ENCODE measurements at regions not wholly inside any gene's neighbourhood (a gene's known extent, or its start where the extent isn't known, plus 50 kb on each side); places are given as distances from the start of the nearest gene placed in this dataset.

DNA sequence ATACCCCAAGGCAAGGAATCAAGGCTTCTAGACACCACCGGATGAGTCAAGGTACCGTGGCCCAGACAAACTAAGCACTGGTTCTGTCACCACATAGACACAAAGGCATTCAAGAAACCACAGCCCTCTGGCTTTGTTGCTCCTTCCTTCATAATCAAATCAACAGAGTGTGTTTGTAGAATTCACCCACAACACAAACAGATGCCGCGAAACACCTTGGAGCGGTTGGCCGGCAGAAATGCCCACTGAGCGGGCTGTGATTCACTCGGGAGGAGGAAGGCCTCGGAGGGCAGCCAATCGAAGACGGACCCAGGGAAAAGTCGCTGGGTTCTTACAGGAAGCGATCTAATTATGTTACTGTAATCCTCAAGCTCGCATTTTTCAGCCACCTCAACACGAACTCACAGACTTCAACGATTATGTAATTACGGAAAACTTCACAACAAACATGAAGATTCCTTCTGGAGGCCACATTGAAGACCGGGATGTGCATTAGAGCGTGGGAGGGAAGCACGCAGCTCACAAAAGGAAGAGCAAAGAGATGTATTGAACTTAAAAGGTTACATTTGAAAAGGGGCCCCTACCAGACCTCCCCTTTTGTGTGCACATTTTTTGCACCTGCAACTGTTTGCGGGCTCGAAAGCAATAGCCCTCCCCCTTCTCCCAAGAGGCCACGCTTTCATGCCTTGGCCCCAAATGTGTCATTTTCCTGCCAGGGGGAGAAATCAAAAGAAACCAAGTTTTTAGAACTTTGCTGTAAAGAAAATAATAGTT lies 184.7 kb upstream of the PREP start:
- H3K36me3 ChIP-seq (ENCODE audit: control insufficient read depth in 4 of 4, insufficient read depth in 3 of 4, low read depth in 1 of 4, low read length in 3 of 4) = no peaks in the 10 kb centered on the region
- 87% methylated on average over 23 of the region's 23 CpGs for WGBS
- H3K4me3 ChIP-seq (ENCODE audit: low read depth in 1 of 3, low read length in 3 of 3) = no peak overlapping the region
- H3K4me1 ChIP-seq (ENCODE audit: control insufficient read depth in 4 of 4, insufficient read depth in 4 of 4, low read length in 3 of 4) = no peaks in the 10 kb centered on the region
- no peak overlapping the region for H3K27ac ChIP-seq (ENCODE audit: low read depth in 1 of 2, low read length in 2 of 2)
- TF ChIP-seq, protein P1, sequence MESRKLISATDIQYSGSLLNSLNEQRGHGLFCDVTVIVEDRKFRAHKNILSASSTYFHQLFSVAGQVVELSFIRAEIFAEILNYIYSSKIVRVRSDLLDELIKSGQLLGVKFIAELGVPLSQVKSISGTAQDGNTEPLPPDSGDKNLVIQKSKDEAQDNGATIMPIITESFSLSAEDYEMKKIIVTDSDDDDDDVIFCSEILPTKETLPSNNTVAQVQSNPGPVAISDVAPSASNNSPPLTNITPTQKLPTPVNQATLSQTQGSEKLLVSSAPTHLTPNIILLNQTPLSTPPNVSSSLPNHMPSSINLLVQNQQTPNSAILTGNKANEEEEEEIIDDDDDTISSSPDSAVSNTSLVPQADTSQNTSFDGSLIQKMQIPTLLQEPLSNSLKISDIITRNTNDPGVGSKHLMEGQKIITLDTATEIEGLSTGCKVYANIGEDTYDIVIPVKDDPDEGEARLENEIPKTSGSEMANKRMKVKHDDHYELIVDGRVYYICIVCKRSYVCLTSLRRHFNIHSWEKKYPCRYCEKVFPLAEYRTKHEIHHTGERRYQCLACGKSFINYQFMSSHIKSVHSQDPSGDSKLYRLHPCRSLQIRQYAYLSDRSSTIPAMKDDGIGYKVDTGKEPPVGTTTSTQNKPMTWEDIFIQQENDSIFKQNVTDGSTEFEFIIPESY (IDR thresholded peaks at IDR 0.05) = no peak
- no peak for TF ChIP-seq RXRA (IDR thresholded peaks at IDR 0.05)
- no peak for TF ChIP-seq HNF4A (conservative IDR thresholded peaks at IDR 0.05)
- TF ChIP-seq CTCF (IDR thresholded peaks at IDR 0.05; ENCODE audit: low read depth, low read length, missing input control) = no peak
- TF ChIP-seq HNF4G (IDR thresholded peaks at IDR 0.05) = no peak
- TF ChIP-seq GABPA (IDR thresholded peaks at IDR 0.05 in 1 of 2, conservative IDR thresholded peaks at IDR 0.05 in 1 of 2) = no peak
- no peak for TF ChIP-seq TAF1 (conservative IDR thresholded peaks at IDR 0.05)
- TF ChIP-seq SP1 (IDR thresholded peaks at IDR 0.05) = no peak
- TF ChIP-seq FOXA1 (IDR thresholded peaks at IDR 0.05) = no peak
- no peak for TF ChIP-seq EGR1 (IDR thresholded peaks at IDR 0.05; ENCODE audit: low read depth in 2 of 2)
- no peak for TF ChIP-seq NR2F2 (IDR thresholded peaks at IDR 0.05)
- TF ChIP-seq, protein P2, sequence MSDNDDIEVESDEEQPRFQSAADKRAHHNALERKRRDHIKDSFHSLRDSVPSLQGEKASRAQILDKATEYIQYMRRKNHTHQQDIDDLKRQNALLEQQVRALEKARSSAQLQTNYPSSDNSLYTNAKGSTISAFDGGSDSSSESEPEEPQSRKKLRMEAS (IDR thresholded peaks at IDR 0.05) = no peak
- no peak for TF ChIP-seq YY1 (IDR thresholded peaks at IDR 0.05)
- TF ChIP-seq, protein P3, sequence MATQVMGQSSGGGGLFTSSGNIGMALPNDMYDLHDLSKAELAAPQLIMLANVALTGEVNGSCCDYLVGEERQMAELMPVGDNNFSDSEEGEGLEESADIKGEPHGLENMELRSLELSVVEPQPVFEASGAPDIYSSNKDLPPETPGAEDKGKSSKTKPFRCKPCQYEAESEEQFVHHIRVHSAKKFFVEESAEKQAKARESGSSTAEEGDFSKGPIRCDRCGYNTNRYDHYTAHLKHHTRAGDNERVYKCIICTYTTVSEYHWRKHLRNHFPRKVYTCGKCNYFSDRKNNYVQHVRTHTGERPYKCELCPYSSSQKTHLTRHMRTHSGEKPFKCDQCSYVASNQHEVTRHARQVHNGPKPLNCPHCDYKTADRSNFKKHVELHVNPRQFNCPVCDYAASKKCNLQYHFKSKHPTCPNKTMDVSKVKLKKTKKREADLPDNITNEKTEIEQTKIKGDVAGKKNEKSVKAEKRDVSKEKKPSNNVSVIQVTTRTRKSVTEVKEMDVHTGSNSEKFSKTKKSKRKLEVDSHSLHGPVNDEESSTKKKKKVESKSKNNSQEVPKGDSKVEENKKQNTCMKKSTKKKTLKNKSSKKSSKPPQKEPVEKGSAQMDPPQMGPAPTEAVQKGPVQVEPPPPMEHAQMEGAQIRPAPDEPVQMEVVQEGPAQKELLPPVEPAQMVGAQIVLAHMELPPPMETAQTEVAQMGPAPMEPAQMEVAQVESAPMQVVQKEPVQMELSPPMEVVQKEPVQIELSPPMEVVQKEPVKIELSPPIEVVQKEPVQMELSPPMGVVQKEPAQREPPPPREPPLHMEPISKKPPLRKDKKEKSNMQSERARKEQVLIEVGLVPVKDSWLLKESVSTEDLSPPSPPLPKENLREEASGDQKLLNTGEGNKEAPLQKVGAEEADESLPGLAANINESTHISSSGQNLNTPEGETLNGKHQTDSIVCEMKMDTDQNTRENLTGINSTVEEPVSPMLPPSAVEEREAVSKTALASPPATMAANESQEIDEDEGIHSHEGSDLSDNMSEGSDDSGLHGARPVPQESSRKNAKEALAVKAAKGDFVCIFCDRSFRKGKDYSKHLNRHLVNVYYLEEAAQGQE (IDR thresholded peaks at IDR 0.05) = no peak
- no peak for TF ChIP-seq RAD21 (IDR thresholded peaks at IDR 0.05)
- TF ChIP-seq ATF3 (IDR thresholded peaks at IDR 0.05) = no peak
- no peak for TF ChIP-seq FOXA2 (IDR thresholded peaks at IDR 0.05)
- TF ChIP-seq JUND (IDR thresholded peaks at IDR 0.05) = no peak
- no peak for DNase-seq (ENCODE audit: low spot score)
- peaks cover 0 to 2% (median 0%) of the 10 kb centered on the region in 4 donors for H3K27me3 ChIP-seq (ENCODE audit: control insufficient read depth in 4 of 4, insufficient read depth in 4 of 4, low read length in 3 of 4)
- H3K9me3 ChIP-seq (ENCODE audit: control insufficient read depth in 4 of 4, low read length in 3 of 4) = no peaks in the 10 kb centered on the region
- H3K9ac ChIP-seq (ENCODE audit: low read depth in 1 of 2, low read length in 2 of 2) = no peak overlapping the region
